GM23338 (cell line): ENCODE measurements at regions not wholly inside any gene's neighbourhood (a gene's known extent, or its start where the extent isn't known, plus 50 kb on each side); places are given as distances from the start of the nearest gene placed in this dataset.

Experiments used
- ATAC-seq: fragments of 200-7000 bp; cut with Tn5 transposase; 3 replicates; pipeline ENCODE4 v1.9.1; 2020
- DNase-seq: peaks from one replicate; pipeline ENCODE4 v3.0.0-alpha.2; 2015; ENCODE audit warnings: low spot score
- H2AFZ ChIP-seq: fragments of 200-600 bp; sonication (generic); 2 replicates; pipeline ENCODE4 v1.8.0; 2016; ENCODE audit warnings: antibody characterized with exemption, mild to moderate bottlenecking, moderate library complexity
- H3F3A ChIP-seq: fragments of 200-600 bp; sonication (generic); replicated peaks from 2 replicates; pipeline ENCODE4 v1.8.0; 2017; ENCODE audit warnings: antibody characterized with exemption, mixed run types, low read depth
- H3K27ac ChIP-seq: fragments of 200-600 bp; sonication (generic); 2 replicates; pipeline ENCODE4 v1.6.1; 2016; ENCODE audit warnings: low read depth
- H3K27me3 ChIP-seq: fragments of 200-600 bp; sonication (generic); 2 replicates; pipeline ENCODE4 v1.8.0; 2016; ENCODE audit warnings: mild to moderate bottlenecking, mixed run types, moderate library complexity; ENCODE audit not compliant: insufficient read depth
- H3K36me3 ChIP-seq: fragments of 200-600 bp; sonication (generic); 2 replicates; pipeline ENCODE4 v1.8.0; 2016; ENCODE audit warnings: mild to moderate bottlenecking; ENCODE audit not compliant: insufficient read depth
- H3K4me1 ChIP-seq: fragments of 200-600 bp; sonication (generic); 2 replicates; pipeline ENCODE4 v1.8.0; 2016; ENCODE audit warnings: mild to moderate bottlenecking, moderate library complexity; ENCODE audit not compliant: insufficient read depth
- H3K4me2 ChIP-seq: fragments of 200-600 bp; sonication (generic); 2 replicates; pipeline ENCODE4 v1.7.1; 2017; ENCODE audit warnings: mixed run types
- H3K4me3 ChIP-seq: fragments of 200-600 bp; sonication (generic); 2 replicates; pipeline ENCODE4 v1.6.1; 2016; ENCODE audit warnings: mixed run types
- H3K79me2 ChIP-seq: fragments of 200-600 bp; sonication (generic); replicated peaks from 2 replicates; pipeline ENCODE4 v1.8.0; 2017; ENCODE audit warnings: mild to moderate bottlenecking; ENCODE audit not compliant: insufficient read depth
- H3K9me2 ChIP-seq: fragments of 200-600 bp; sonication (generic); 2 replicates; pipeline ENCODE4 v1.8.0; 2017; ENCODE audit not compliant: insufficient read depth
- H4K20me1 ChIP-seq: fragments of 200-600 bp; sonication (generic); replicated peaks from 2 replicates; pipeline ENCODE4 v1.8.0; 2017; ENCODE audit warnings: mild to moderate bottlenecking; ENCODE audit not compliant: insufficient read depth
- H3K27ac Mint-ChIP-seq: 2 replicates; pipeline ENCODE4 v1.8.0; 2020; ENCODE audit warnings: inconsistent platforms, mild to moderate bottlenecking, moderate library complexity, mixed read lengths
- H3K27me3 Mint-ChIP-seq: 3 replicates; pipeline ENCODE4 v1.8.0; 2022; ENCODE audit warnings: low read depth, mild to moderate bottlenecking, moderate library complexity, mixed read lengths, inconsistent platforms; ENCODE audit not compliant: insufficient read depth, poor library complexity
- H3K36me3 Mint-ChIP-seq: 3 replicates; pipeline ENCODE4 v1.8.0; 2021; ENCODE audit warnings: low read depth, mild to moderate bottlenecking, inconsistent platforms, moderate library complexity, mixed read lengths
- H3K4me1 Mint-ChIP-seq: 3 replicates; pipeline ENCODE4 v1.8.0; 2020; ENCODE audit warnings: mild to moderate bottlenecking, inconsistent platforms, mixed read lengths
- H3K4me3 Mint-ChIP-seq: 3 replicates; pipeline ENCODE4 v1.8.0; 2021; ENCODE audit warnings: moderate library complexity, mild to moderate bottlenecking, inconsistent platforms, mixed read lengths
- H3K9me3 Mint-ChIP-seq: 3 replicates; pipeline ENCODE4 v1.8.0; 2020; ENCODE audit warnings: moderate library complexity, mild to moderate bottlenecking, inconsistent platforms, mixed read lengths
- ETS1 ChIP-seq: IDR thresholded peaks from 2 replicates; pipeline ENCODE4 v1.6.1; 2016; ENCODE audit warnings: antibody characterized with exemption
- EZH2 ChIP-seq: fragments of 200-600 bp; sonication (generic); IDR thresholded peaks from one replicate; pipeline ENCODE4 v1.8.0; 2017; ENCODE audit warnings: antibody characterized with exemption, mild to moderate bottlenecking, low read depth; ENCODE audit not compliant: unreplicated experiment
- JUNB ChIP-seq: IDR thresholded peaks from one replicate; pipeline ENCODE4 v1.6.1; 2016; ENCODE audit warnings: antibody characterized with exemption; ENCODE audit not compliant: unreplicated experiment
- ZNF114 ChIP-seq: fragments of 250-450 bp; sonication (Bioruptor Pico); IDR thresholded peaks from 2 replicates; pipeline ENCODE4 v1.5.0; 2020; ENCODE audit warnings: mild to moderate bottlenecking, moderate library complexity
- ZNF462 ChIP-seq: fragments of 250-450 bp; sonication (Bioruptor Pico); IDR thresholded peaks from 2 replicates; pipeline ENCODE4 v1.5.0; 2020; ENCODE audit warnings: mild to moderate bottlenecking, moderate library complexity

GRCh38 chr5:51990241-51990640, 607.0 kb downstream of the ISL1 start:
- H3K27me3 Mint-ChIP-seq: peaks cover 2% of the 10 kb centered on the region
- H3K9me3 Mint-ChIP-seq: no peaks in the 10 kb centered on the region
- Histone ChIP-seq H3K4me1 (no peaks in the 10 kb centered on the region), H3K36me3 (no peaks in the 10 kb centered on the region), H2AFZ (0 out of 2 replicates have a peak overlapping the region, but pooled peaks have one; percentile 12), H3K4me3 (no peak overlapping the region), H4K20me1 (no peaks in the 10 kb centered on the region), H3K4me2 (no peak overlapping the region), H3K27ac (no peak overlapping the region), H3K27me3 (no peaks in the 10 kb centered on the region), H3K9me2 (no peaks in the 10 kb centered on the region), H3K79me2 (no peaks in the 10 kb centered on the region), H3F3A (no peaks in the 10 kb centered on the region)
- H3K36me3 Mint-ChIP-seq: no peaks in the 10 kb centered on the region
- ATAC-seq (no peak), DNase-seq (no peak)
- TF ChIP-seq ZNF462 (CRISPR knock-in tag): no peak
- TF ChIP-seq ZNF114 (CRISPR knock-in tag): no peak
- no peak for TF ChIP-seq EZH2
- H3K4me3 Mint-ChIP-seq: no peak overlapping the region
- H3K27ac Mint-ChIP-seq: no peak overlapping the region
- no peaks in the 10 kb centered on the region for H3K4me1 Mint-ChIP-seq

GRCh38 chr5:51990661-51991180, 607.5 kb downstream of the ISL1 start:
- H3K9me2 ChIP-seq: no peaks in the 10 kb centered on the region
- H3K79me2 ChIP-seq: no peaks in the 10 kb centered on the region
- no peaks in the 10 kb centered on the region for H4K20me1 ChIP-seq
- Mint-ChIP-seq H3K4me1 (no peaks in the 10 kb centered on the region), H3K9me3 (no peaks in the 10 kb centered on the region), H3K27ac (no peak overlapping the region), H3K4me3 (no peak overlapping the region), H3K36me3 (no peaks in the 10 kb centered on the region), H3K27me3 (peaks cover 2% of the 10 kb centered on the region)
- ATAC-seq (no peak), DNase-seq (no peak)
- H3K4me3 ChIP-seq: no peak overlapping the region
- no peak overlapping the region for H3K27ac ChIP-seq
- H3F3A ChIP-seq: no peaks in the 10 kb centered on the region
- H3K4me2 ChIP-seq: no peak overlapping the region
- no peak overlapping the region for H2AFZ ChIP-seq
- H3K36me3 ChIP-seq: no peaks in the 10 kb centered on the region
- no peaks in the 10 kb centered on the region for H3K4me1 ChIP-seq
- H3K27me3 ChIP-seq: no peaks in the 10 kb centered on the region
- TF ChIP-seq JUNB (no peak), ZNF462 (CRISPR knock-in tag) (no peak), ETS1 (no peak)
